ENCODE measurements at regions not wholly inside any gene's neighbourhood (a gene's known extent, or its start where the extent isn't known, plus 50 kb on each side); places are given as distances from the start of the nearest gene placed in this dataset.

DNA sequence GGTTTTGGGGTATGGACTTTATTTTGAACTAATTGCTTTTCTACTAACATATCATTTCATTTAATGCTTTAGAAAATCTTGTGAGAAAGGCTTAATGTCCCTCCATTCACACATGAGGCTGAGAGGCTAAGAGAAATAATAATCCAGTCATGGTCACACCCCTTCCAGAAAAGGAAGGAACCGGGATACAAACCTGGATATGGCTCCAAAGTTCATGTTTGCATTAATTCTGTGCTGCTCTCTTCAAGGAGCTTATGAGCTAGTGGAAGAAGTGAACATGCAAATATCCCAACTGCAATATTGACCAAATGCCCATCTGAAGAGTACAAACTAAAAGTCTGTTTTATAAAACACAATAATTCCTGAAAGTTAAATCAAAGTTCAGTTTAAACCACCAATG lies 732.1 kb upstream of the RIOK2 start:
- TF ChIP-seq ARNT (IDR thresholded peaks at IDR 0.05) (no peak), BHLHE40 (IDR thresholded peaks at IDR 0.05; ENCODE audit: borderline replicate concordance) (no peak), FOXM1 (IDR thresholded peaks at IDR 0.05; ENCODE audit: borderline replicate concordance) (no peak), PKNOX1 (IDR thresholded peaks at IDR 0.05) (no peak), ZNF384 (IDR thresholded peaks at IDR 0.05) (no peak), ELF4 (IDR thresholded peaks at IDR 0.05) (no peak), SUZ12 (IDR thresholded peaks at IDR 0.05) (no peak), HDGF (IDR thresholded peaks at IDR 0.05; ENCODE audit: borderline replicate concordance) (no peak), TARDBP (IDR thresholded peaks at IDR 0.05) (no peak), LEF1 (IDR thresholded peaks at IDR 0.05; ENCODE audit: borderline replicate concordance) (no peak), SP1 (IDR thresholded peaks at IDR 0.05) (no peak), CTBP1 (IDR thresholded peaks at IDR 0.05; ENCODE audit: borderline replicate concordance) (no peak)
